ENCODE measurements at regions not wholly inside any gene's neighbourhood (a gene's known extent, or its start where the extent isn't known, plus 50 kb on each side); places are given as distances from the start of the nearest gene placed in this dataset.
"Not testable (repeated sequence)": the region's sequence is repeated elsewhere in the genome, so short reads cannot be mapped to it uniquely, and the experiment has no call there.

DNA sequence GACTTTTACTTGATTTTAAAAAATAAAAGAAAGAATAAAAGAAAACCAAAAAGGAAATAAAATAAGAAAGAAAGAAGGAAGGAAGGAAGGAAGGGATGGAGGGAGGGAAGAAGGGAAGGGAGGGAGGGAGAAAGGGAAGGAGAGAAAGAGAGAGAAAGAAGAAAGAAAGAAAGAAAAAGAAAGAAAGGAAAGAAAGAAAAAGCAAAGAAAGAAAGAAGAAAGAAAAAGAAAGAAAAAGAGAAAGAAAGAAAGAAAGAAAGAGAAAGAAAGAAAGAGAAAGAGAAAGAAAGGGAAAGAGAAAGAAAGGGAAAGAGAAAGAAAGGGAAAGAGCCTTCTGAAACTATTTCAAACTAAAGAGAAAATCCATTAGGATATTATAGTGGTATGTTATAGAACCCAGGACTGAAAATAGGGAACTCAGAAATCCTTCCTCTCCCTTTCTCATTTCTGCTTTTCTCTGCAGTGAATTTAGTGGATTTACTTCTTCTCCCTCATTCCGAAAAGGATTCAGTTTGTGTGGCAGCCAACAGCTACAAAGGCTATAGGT is 414.7 kb upstream of the CCNG1 start:
- DNase-seq: no peak

GRCh38 chr5:163023846-163024245 is 413.5 kb upstream of the CCNG1 start:
- no peak for DNase-seq

DNA sequence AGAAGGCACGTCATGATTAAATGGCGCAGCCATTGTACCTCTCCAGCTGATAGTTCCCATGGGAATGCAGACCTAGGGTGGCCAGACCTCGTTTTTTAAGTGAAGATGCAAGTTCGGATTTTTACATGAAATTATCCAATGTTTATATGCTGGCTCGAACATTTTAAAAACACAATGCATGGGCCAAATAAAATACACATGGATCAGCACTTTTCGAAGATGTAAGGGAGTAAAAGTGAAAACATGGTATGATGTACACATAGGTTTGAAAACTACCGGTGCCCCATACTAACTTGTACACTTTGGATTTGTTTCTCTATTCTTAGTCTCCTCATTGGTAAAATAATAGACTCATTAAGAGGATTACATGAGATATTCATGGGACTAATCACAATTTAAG is 412.5 kb upstream of the CCNG1 start:
- DNase-seq: no peak

DNA sequence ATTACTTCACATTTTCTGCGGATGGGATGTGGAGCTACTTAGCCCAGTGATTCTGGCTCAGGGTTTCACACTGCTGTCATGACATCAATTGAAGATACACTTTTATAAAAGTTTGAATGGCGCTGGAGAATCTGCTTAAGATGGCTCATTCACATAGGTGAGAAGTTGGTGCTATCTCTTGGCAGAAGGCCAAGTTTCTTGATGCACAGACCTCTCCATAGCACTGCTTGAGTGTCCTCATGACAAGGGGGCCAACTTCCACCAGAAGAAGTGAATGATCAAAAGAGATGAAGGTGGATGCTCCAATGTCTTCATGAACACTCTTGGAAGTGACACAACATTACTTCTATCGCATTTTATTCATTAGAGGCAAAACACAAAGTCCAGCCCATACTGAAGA is 403.7 kb upstream of the CCNG1 start:
- no peak for DNase-seq

DNA sequence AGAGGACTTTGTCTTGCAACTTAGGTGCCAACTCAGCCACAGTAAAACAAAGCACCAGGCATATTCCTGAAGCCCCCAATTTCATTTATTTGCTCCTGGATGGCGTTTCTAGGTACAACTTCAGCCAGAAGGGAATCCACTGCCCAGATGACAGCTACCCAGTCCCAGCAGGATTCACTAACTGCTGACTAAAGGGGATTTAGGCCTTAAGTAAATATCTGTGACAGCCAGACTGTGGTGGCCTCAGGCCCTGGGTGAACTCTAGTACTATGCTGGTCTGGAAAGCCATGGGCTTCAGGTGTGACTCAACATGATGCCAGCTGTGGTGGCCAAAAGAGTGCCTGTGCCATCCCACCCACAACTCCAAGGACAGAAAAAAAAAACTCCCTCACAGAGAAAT is 396.1 kb upstream of the CCNG1 start:
- DNase-seq: no peak

- no peak for DNase-seq
These were observed 357.8 kb upstream of the CCNG1 start for GRCh38 chr5:163079618-163080017.

- no peak for DNase-seq
These were observed 348.2 kb upstream of the CCNG1 start for GRCh38 chr5:163089230-163089629.

GRCh38 chr5:163089926-163090325 is 347.5 kb upstream of the CCNG1 start:
- no peak for DNase-seq

DNA sequence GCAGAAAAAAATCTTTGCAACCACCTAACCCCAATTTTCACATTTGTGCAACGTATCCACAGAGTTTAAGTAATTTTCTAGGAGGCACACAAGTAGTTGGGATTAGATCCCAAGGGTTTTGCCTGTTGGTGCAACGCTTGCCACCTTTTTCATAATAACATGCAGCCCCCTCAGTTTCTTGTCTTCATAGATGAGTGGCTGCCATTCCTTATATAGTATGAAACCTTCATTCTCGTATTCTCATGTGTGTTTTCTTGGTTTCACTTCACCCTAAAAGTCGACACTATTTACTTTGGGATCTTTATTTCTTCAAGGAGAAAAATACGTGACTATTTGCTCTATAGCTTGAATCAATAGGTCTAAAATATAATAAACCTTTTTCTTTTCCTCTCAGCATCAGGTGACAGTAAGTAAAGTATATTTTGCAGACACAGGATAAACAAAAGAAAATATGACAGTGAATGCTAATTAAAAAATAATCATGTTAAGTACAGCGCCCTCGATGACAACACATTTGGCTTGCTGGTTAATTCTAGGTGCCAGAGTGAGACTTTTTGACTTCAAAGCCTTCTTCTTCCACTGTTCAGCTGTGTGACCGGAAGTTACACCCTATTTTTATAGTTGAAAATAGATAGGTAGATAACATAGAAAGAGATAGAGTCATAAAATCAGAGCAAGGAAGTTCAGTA is 342.8 kb upstream of the CCNG1 start:
- DNase-seq: no peak

DNA sequence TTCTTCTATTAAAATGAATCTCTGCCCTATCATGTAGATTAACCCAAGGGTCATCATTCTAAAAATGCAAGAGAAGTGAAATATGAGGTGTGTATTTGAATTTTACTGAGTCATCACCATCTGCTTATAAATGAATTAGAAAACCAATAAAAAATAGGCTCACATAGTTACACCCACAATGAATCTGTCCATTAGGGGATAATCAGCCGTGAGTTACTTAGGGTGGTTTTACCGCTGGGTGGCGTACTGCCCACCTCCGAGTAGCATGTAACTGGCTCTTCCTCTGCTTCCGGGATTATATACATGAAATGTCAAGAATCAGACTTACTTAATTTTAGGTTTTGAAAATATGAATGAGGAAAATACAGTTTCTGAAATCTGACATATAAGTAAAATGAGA is 332.9 kb upstream of the CCNG1 start:
- DNase-seq: no peak

DNA sequence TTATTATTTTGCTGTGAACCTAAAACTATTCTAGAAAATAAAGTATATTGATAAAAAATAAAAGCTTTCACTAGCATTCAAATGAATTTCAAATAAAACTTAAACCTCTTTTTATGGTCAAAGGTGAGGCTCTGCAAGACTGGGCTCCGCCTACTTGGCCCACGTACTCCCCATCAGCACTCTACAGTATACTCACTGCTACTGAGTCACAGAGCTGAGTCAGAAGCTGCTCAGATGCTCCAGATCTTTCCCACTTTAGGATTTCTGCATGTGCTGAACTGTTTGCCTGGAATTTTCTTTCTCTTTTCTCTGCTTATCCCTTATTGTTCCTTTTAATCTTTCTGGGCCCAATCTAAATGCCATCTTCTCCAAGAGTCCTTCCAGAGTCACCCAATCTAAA is 331.9 kb upstream of the CCNG1 start:
- DNase-seq: no peak

GRCh38 chr5:163106098-163106497 is 331.3 kb upstream of the CCNG1 start:
- DNase-seq: no peak

GRCh38 chr5:163108351-163108750 is 329.0 kb upstream of the CCNG1 start:
- no peak for DNase-seq

GRCh38 chr5:163115011-163115410 is 322.4 kb upstream of the CCNG1 start:
- no peak for DNase-seq

- DNase-seq: not testable (repeated sequence)
These were observed 320.8 kb upstream of the CCNG1 start for GRCh38 chr5:163116618-163117017.

GRCh38 chr5:163134061-163134460 is 303.3 kb upstream of the CCNG1 start:
- no peak for DNase-seq

- no peak for DNase-seq
These were observed 301.5 kb upstream of the CCNG1 start for GRCh38 chr5:163135849-163136248.

DNA sequence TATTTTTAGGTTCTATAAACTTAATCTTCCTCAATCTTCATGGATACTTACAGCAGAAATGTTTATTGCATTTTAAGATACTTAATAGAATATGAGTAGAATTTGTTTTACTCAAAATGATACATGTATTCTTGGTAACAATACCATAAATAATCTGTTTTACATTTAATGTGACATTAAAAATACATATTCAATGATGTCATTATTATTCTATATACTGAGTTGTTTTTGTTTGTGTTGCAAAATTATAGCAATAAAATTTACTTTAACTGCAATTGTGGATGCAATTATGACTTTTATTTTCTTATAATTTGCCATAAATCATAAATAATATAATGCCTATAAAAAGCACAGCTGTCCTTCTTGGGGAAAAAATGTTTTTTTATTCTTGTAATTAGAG is 275.9 kb upstream of the CCNG1 start:
- DNase-seq: no peak

- DNase-seq: no peak
These were observed 274.8 kb upstream of the CCNG1 start for GRCh38 chr5:163162645-163163044.

GRCh38 chr5:163163858-163164257 is 273.5 kb upstream of the CCNG1 start:
- no peak for DNase-seq

GRCh38 chr5:163165277-163165676 is 272.1 kb upstream of the CCNG1 start:
- DNase-seq: no peak

DNA sequence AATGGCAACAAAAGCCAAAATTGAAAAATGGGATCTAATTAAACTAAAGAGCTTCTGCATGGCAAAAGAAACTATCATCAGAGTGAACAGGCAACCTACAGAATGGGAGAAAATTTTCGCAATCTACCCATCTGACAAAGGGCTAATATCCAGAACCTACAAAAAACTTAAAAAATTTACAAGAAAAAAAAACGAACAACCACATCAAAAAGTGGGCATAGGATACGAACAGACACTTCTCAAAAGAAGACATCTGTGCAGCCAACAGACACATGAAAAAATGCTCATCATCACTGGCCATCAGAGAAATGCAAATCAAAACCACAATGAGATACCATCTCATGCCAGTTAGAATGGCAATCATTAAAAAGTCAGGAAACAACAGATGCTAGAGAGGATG is 267.2 kb upstream of the CCNG1 start:
- DNase-seq: not testable (repeated sequence)

DNA sequence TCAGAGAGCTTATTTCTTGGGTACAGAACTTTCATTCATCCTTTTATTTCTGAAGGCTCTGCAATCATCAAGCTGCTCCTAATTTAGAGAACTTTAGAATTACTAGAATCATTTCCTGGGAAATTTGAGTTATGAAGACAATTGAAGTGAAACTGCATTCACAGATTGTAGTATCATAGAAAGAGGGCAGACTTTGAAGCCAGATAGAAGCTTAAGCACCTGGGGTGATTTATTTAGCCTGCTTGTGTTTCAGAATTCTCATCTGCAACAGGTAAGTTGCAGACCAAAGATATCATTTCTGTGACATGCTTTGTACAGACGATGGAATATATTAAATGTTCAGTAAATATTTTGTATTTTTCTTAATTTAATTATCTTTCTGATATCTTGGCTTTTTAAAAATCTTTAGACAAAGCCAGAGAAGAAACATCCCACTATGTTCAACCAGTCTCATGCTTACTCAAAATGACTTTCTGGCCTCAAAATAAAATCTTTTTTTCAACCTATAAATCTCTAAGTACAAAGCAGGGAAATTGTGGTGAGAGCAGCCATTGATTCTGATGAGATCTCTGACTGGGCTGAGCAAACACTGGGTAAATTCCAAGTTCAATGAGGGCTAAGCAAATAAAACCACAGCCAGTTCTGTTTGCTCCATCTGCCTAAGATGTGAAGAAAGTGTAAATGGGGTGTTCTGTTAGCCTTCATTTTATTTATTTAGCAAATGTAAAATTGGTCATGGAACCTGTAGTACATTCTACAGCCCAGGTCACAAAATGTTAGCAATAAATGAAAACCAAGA is 264.7 kb upstream of the CCNG1 start:
- DNase-seq: no peak

GRCh38 chr5:163177971-163178370 is 259.4 kb upstream of the CCNG1 start:
- no peak for DNase-seq

All from NK-92 treated with Interleukin-12 subunit alpha and Interleukin-12 subunit beta, amount 100 ng/mL, for 24 hours (cell line).